ENCODE measurements at regions not wholly inside any gene's neighbourhood (a gene's known extent, or its start where the extent isn't known, plus 50 kb on each side); places are given as distances from the start of the nearest gene placed in this dataset.

DNA sequence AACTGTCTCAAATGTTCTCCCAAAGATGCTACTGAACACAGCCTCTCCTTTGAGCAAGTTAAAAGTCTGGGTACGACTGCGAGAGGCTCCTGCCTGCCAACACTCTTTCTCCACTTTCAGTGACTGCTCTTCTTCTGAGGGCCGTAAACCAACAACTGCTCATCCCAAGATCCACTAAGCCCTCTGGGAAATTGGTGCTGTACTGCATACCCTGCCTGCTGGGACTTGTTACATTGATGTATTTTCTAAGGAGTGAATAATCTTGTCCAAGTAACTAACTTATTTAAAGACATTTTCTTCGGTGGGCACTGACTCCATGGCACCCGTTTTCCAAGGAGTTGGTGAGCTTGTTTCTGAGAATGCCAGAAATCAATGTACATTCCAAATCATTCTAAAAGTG is 87.2 kb downstream of the ZNF280B start:
- TF ChIP-seq, protein P1, sequence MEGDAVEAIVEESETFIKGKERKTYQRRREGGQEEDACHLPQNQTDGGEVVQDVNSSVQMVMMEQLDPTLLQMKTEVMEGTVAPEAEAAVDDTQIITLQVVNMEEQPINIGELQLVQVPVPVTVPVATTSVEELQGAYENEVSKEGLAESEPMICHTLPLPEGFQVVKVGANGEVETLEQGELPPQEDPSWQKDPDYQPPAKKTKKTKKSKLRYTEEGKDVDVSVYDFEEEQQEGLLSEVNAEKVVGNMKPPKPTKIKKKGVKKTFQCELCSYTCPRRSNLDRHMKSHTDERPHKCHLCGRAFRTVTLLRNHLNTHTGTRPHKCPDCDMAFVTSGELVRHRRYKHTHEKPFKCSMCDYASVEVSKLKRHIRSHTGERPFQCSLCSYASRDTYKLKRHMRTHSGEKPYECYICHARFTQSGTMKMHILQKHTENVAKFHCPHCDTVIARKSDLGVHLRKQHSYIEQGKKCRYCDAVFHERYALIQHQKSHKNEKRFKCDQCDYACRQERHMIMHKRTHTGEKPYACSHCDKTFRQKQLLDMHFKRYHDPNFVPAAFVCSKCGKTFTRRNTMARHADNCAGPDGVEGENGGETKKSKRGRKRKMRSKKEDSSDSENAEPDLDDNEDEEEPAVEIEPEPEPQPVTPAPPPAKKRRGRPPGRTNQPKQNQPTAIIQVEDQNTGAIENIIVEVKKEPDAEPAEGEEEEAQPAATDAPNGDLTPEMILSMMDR (IDR thresholded peaks at IDR 0.05): no peak
- no peak for TF ChIP-seq POLR2A (IDR thresholded peaks at IDR 0.05)

Data from breast epithelium (tissue), 3 donors.